ENCODE measurements at regions not wholly inside any gene's neighbourhood (a gene's known extent, or its start where the extent isn't known, plus 50 kb on each side); places are given as distances from the start of the nearest gene placed in this dataset.

GRCh38 chr4:183840311-183840710 lies 64.8 kb upstream of the STOX2 start:
- ChIA-PET CTCF (ENCODE audit: low intra/inter-chr PET ratio, low total read pairs) (interaction anchor here (0.9 to 4.6 kb wide), 3 partner anchors 323 to 328 kb away, joined by 3 to 60 read pairs (median 54); no protein-coding TSS in a partner anchor), POLR2A (no interaction called here)
- Histone ChIP-seq H3K9me3 (ENCODE audit: low read length) (no peaks in the 10 kb centered on the region), H3K36me3 (replicated peaks in 1 of 2; ENCODE audit: control insufficient read depth in 1 of 2, insufficient read depth in 2 of 2, low read length in 2 of 2) (no peaks in the 10 kb centered on the region), H3K27ac (ENCODE audit: extremely low read length, insufficient read depth, low read length) (no peak overlapping the region), H3K9ac (ENCODE audit: insufficient read depth, low read depth, low read length) (no peak overlapping the region), H4K20me1 (ENCODE audit: insufficient read depth, low read length) (no peaks in the 10 kb centered on the region; the same call in 1 of the 2 replicates), H3K4me1 (ENCODE audit: insufficient read depth, low read length) (no peaks in the 10 kb centered on the region), H3K4me3 (replicated peaks in 1 of 3; ENCODE audit: insufficient read depth in 1 of 3, low read depth in 2 of 3, low read length in 3 of 3) (no peak overlapping the region), H3K79me2 (ENCODE audit: insufficient read depth, low read length) (no peaks in the 10 kb centered on the region), H2AFZ (ENCODE audit: low read length) (no peak overlapping the region), H3K27me3 (ENCODE audit: control insufficient read depth in 1 of 2, insufficient read depth in 2 of 2, low read length in 2 of 2) (no peaks in the 10 kb centered on the region), H3K4me2 (ENCODE audit: low read depth, low read length) (no peak overlapping the region)
- ATAC-seq (peak; percentile 85), FAIRE-seq (peak; percentile 63), DNase-seq (ENCODE audit: low spot score) (peak; percentile 60)
- intact Hi-C loops (cut with micrococcal nuclease; ENCODE audit: unreplicated experiment) (loop anchor here (1.0 to 2.0 kb wide), 3 partner anchors 324 to 410 kb away; no protein-coding TSS in a partner anchor), in situ Hi-C loops (cut with HindIII; ENCODE audit: extremely low pct_ligation_motif_present, low pct_unique_long_range_greater_than_20kb) (loop anchor here (5.0 kb wide), 1 partner anchor 327 kb away; no protein-coding TSS in a partner anchor)
- BruUV-seq (replicated peaks) = no TSS peak
- 20% methylated on average over 5 of the region's 5 CpGs for WGBS (ENCODE audit: low lambda C conversion rate)
- TF ChIP-seq ZNF616 (CRISPR knock-in tag; IDR thresholded peaks at IDR 0.05; ENCODE audit: low read depth) = no peak
- no peak for TF ChIP-seq ZNF263 (CRISPR knock-in tag; IDR thresholded peaks at IDR 0.05)
- no peak for TF ChIP-seq BORCS8-MEF2B (CRISPR knock-in tag; IDR thresholded peaks at IDR 0.05)
- TF ChIP-seq KLF16 (CRISPR knock-in tag; IDR thresholded peaks at IDR 0.05) = no peak
- 0 out of 2 replicates have a peak, but pooled peaks have one; percentile 19 for TF ChIP-seq ERF (CRISPR knock-in tag; IDR thresholded peaks at IDR 0.05)
- no peak for TF ChIP-seq TP53 (CRISPR knock-in tag; conservative IDR thresholded peaks at IDR 0.05)
- peak; percentile 91 for TF ChIP-seq CTCF (CRISPR knock-in tag; IDR thresholded peaks at IDR 0.05)
- no peak for TF ChIP-seq ZNF567 (CRISPR knock-in tag; IDR thresholded peaks at IDR 0.05; ENCODE audit: borderline replicate concordance)
- peak; percentile 99 for TF ChIP-seq SMC3 (IDR thresholded peaks at IDR 0.05; ENCODE audit: low read length)
- TF ChIP-seq CREB1 (IDR thresholded peaks at IDR 0.05) = 0 out of 2 replicates have a peak, but pooled peaks have one; percentile 24
- peak; percentile 30; the same call in 1 of the 2 replicates for TF ChIP-seq CREB1 (CRISPR knock-in tag; IDR thresholded peaks at IDR 0.05)
- no peak for TF ChIP-seq IRF2 (CRISPR knock-in tag; IDR thresholded peaks at IDR 0.05)
- no peak for TF ChIP-seq ZEB1 (IDR thresholded peaks at IDR 0.05; ENCODE audit: insufficient replicate concordance, low read depth)
- TF ChIP-seq DRAP1 (CRISPR knock-in tag; IDR thresholded peaks at IDR 0.05) = no peak
- peak; percentile 32 for TF ChIP-seq XRCC5 (optimal IDR thresholded peaks at IDR 0.05; ENCODE audit: low read length)
- 0 out of 2 replicates have a peak, but pooled peaks have one; percentile 28 for TF ChIP-seq ZBTB25 (CRISPR knock-in tag; IDR thresholded peaks at IDR 0.05)
- TF ChIP-seq STAG1 (CRISPR knock-in tag; IDR thresholded peaks at IDR 0.05) = peak; percentile 98
- 0 out of 2 replicates have a peak, but pooled peaks have one; percentile 17 for TF ChIP-seq ZMYM4 (CRISPR knock-in tag; IDR thresholded peaks at IDR 0.05)
- no peak for TF ChIP-seq PLRG1 (conservative IDR thresholded peaks at IDR 0.05)
- peak; percentile 26; the same call in 1 of the 2 replicates for TF ChIP-seq ATF1 (CRISPR knock-in tag; IDR thresholded peaks at IDR 0.05)
- 0 out of 2 replicates have a peak, but pooled peaks have one; percentile 17 for TF ChIP-seq THAP11 (CRISPR knock-in tag; IDR thresholded peaks at IDR 0.05)
- no peak for TF ChIP-seq HNRNPH1 (optimal IDR thresholded peaks at IDR 0.05; ENCODE audit: low read depth, low read length)
- TF ChIP-seq ZNF468 (CRISPR knock-in tag; IDR thresholded peaks at IDR 0.05) = no peak
- TF ChIP-seq TRAFD1 (CRISPR knock-in tag; IDR thresholded peaks at IDR 0.05; ENCODE audit: borderline replicate concordance) = no peak

Data from HepG2 (cell line).